H1 (cell line): ENCODE measurements at regions not wholly inside any gene's neighbourhood (a gene's known extent, or its start where the extent isn't known, plus 50 kb on each side); places are given as distances from the start of the nearest gene placed in this dataset.

ENCODE experiments used
- CTCF ChIA-PET: fragments of 300-600 bp; sonication (Branson Sonifier 250); formaldehyde crosslinking; loops from one replicate; lab custom pipeline; 2021; ENCODE audit not compliant: partially characterized antibody; lab: Charles Lee
- POLR2A ChIA-PET: fragments of 300-600 bp; sonication (Branson Sonifier 250); formaldehyde crosslinking; loops from one replicate; lab custom pipeline; 2021; ENCODE audit warnings: inconsistent platforms; ENCODE audit not compliant: partially characterized antibody; lab: Charles Lee
- DNase-seq, 2 experiments: peaks; one replicate each; pipeline versions ENCODE4 v3.0.0 to v3.0.0-alpha.2; 2010 to 2022; ENCODE audit warnings: low spot score in 2 of 2, low read depth in 1 of 2, mixed read lengths in 1 of 2
- FAIRE-seq: peaks from 2 replicates; lab custom pipeline; 2011; peaks lifted over from hg19 to GRCh38; lab: Jason Lieb, UNC
- H2AFZ ChIP-seq: 2 replicates; pipeline ENCODE4 v1.8.1; 2012; ENCODE audit warnings: low read length, inconsistent platforms
- H2AK5ac ChIP-seq: 2 replicates; pipeline ENCODE4 v1.6.1; 2013; ENCODE audit warnings: low read depth, low read length
- H2BK120ac ChIP-seq: replicated peaks from 2 replicates; pipeline ENCODE3; 2013; ENCODE audit warnings: low read depth, low read length, inconsistent platforms
- H2BK12ac ChIP-seq: 2 replicates; pipeline ENCODE4 v1.6.1; 2013; ENCODE audit warnings: low read depth, low read length
- H2BK15ac ChIP-seq: 2 replicates; pipeline ENCODE4 v1.6.1; 2013; ENCODE audit warnings: low read length
- H2BK20ac ChIP-seq: 2 replicates; pipeline ENCODE4 v1.6.1; 2013; ENCODE audit warnings: low read length
- H2BK5ac ChIP-seq: 2 replicates; pipeline ENCODE4 v1.6.1; 2013; ENCODE audit warnings: low read depth, low read length
- H3K14ac ChIP-seq: 2 replicates; pipeline ENCODE4 v1.6.1; 2013; ENCODE audit warnings: inconsistent platforms; ENCODE audit not compliant: insufficient read length
- H3K18ac ChIP-seq: 2 replicates; pipeline ENCODE4 v1.6.1; 2013; ENCODE audit warnings: low read length; ENCODE audit errors: extremely low read depth
- H3K23ac ChIP-seq: 2 replicates; pipeline ENCODE4 v1.6.1; 2013; ENCODE audit warnings: inconsistent platforms; ENCODE audit not compliant: insufficient read length
- H3K23me2 ChIP-seq: 2 replicates; pipeline ENCODE4 v1.6.1; 2013; ENCODE audit warnings: low read depth, low read length
- H3K27ac ChIP-seq: 2 replicates; pipeline ENCODE4 v1.6.1; 2011; ENCODE audit warnings: low read depth, low read length, inconsistent platforms
- H3K27me3 ChIP-seq, 4 experiments: replicated peaks in 1 of 4; 1 replicate in 1 of 4; 2 replicates in 3 of 4; pipeline versions ENCODE4 v1.6.1 to v1.8.1; 2011 to 2013; ENCODE audit warnings: low read length in 3 of 4, mild to moderate bottlenecking in 3 of 4, inconsistent platforms in 2 of 4, mixed read lengths in 2 of 4, moderate library complexity in 1 of 4; ENCODE audit not compliant: control insufficient read depth in 3 of 4, insufficient read depth in 3 of 4; ENCODE audit errors: extremely low read depth in 1 of 4
- H3K36me3 ChIP-seq, 4 experiments: 2 replicates each; pipeline versions ENCODE4 v1.6.1 to v1.8.1; 2011 to 2013; ENCODE audit warnings: mild to moderate bottlenecking in 4 of 4, low read length in 3 of 4, moderate library complexity in 2 of 4, control low read depth in 1 of 4, inconsistent platforms in 1 of 4; ENCODE audit not compliant: insufficient read depth in 4 of 4, control insufficient read depth in 2 of 4
- H3K4ac ChIP-seq: replicated peaks from 2 replicates; pipeline ENCODE3; 2013; ENCODE audit warnings: low read length, low read depth, mixed read lengths, inconsistent platforms; ENCODE audit not compliant: insufficient read length
- H3K4me1 ChIP-seq, 4 experiments: replicated peaks in 1 of 4; 1 replicate in 1 of 4; 2 replicates in 3 of 4; pipeline versions ENCODE4 v1.6.1 to v1.8.1; 2011 to 2013; ENCODE audit warnings: low read length in 3 of 4, inconsistent platforms in 2 of 4, mixed read lengths in 1 of 4; ENCODE audit not compliant: insufficient read depth in 4 of 4, control insufficient read depth in 3 of 4
- H3K4me2 ChIP-seq, 2 experiments: 2 replicates each; pipeline versions ENCODE4 v1.6.1 to v1.8.1; 2011 to 2013; ENCODE audit warnings: low read depth in 2 of 2, low read length in 2 of 2, control low read depth in 1 of 2, inconsistent platforms in 1 of 2, mild to moderate bottlenecking in 1 of 2; ENCODE audit not compliant: insufficient read depth in 1 of 2
- H3K4me3 ChIP-seq, 4 experiments: fragments of 200-600, 300-600 bp in 1 of 4; sonication (generic), shearing (Covaris generic), sonication (Bioruptor Twin) in 1 of 4; 2 replicates each; pipeline versions ENCODE4 v1.5.1 to v1.8.1; 2011 to 2016; ENCODE audit warnings: low read length in 4 of 4, low read depth in 3 of 4, control low read depth in 2 of 4, inconsistent platforms in 2 of 4, mild to moderate bottlenecking in 2 of 4, mixed read lengths in 1 of 4, moderate library complexity in 1 of 4; ENCODE audit not compliant: insufficient read depth in 2 of 4; ENCODE audit errors: extremely low read depth in 1 of 4
- H3K56ac ChIP-seq: replicated peaks from 2 replicates; pipeline ENCODE3; 2013; ENCODE audit warnings: low read depth, mild to moderate bottlenecking, mixed read lengths, low read length, inconsistent platforms; ENCODE audit not compliant: insufficient read length
- H3K79me1 ChIP-seq: 2 replicates; pipeline ENCODE4 v1.6.1; 2013; ENCODE audit warnings: low read depth, low read length, control low read depth
- H3K79me2 ChIP-seq, 2 experiments: 2 replicates each; pipeline versions ENCODE4 v1.6.1 to v1.8.1; 2012 to 2013; ENCODE audit warnings: low read length in 2 of 2, mild to moderate bottlenecking in 2 of 2, inconsistent platforms in 1 of 2; ENCODE audit not compliant: insufficient read depth in 2 of 2, control insufficient read depth in 1 of 2
- H3K9ac ChIP-seq, 4 experiments: replicated peaks in 1 of 4; 1 replicate in 1 of 4; 2 replicates in 3 of 4; pipeline versions ENCODE4 v1.6.1 to v1.8.1; 2011 to 2013; ENCODE audit warnings: low read depth in 3 of 4, low read length in 3 of 4, control low read depth in 2 of 4, mild to moderate bottlenecking in 2 of 4, moderate library complexity in 2 of 4, inconsistent platforms in 1 of 4; ENCODE audit errors: extremely low read depth in 1 of 4
- H3K9me3 ChIP-seq, 2 experiments: 2 replicates each; pipeline versions ENCODE4 v1.6.1 to v1.8.1; 2012 to 2013; ENCODE audit warnings: mild to moderate bottlenecking in 2 of 2, moderate library complexity in 2 of 2, control low read depth in 1 of 2, inconsistent platforms in 1 of 2, low read depth in 1 of 2, low read length in 1 of 2, mixed read lengths in 1 of 2; ENCODE audit not compliant: insufficient read depth in 2 of 2
- H4K20me1 ChIP-seq, 2 experiments: replicated peaks in 1 of 2; 2 replicates each; pipeline versions ENCODE3 to v1.8.1; 2011 to 2013; ENCODE audit warnings: inconsistent platforms in 2 of 2, low read length in 2 of 2, mild to moderate bottlenecking in 1 of 2; ENCODE audit not compliant: insufficient read depth in 2 of 2, control insufficient read depth in 1 of 2
- H4K5ac ChIP-seq: 2 replicates; pipeline ENCODE4 v1.6.1; 2013; ENCODE audit warnings: low read length, low read depth, mixed read lengths, inconsistent platforms; ENCODE audit not compliant: insufficient read length
- H4K8ac ChIP-seq: 2 replicates; pipeline ENCODE4 v1.8.0; 2013; ENCODE audit warnings: mild to moderate bottlenecking, moderate library complexity, low read length, inconsistent platforms; ENCODE audit not compliant: insufficient read depth; ENCODE audit errors: extremely low read depth
- H4K91ac ChIP-seq: replicated peaks from 2 replicates; pipeline ENCODE3; 2013; ENCODE audit warnings: low read length, mixed read lengths, inconsistent platforms; ENCODE audit not compliant: insufficient read length
- ATF2 ChIP-seq: IDR thresholded peaks from 2 replicates; pipeline ENCODE4 v1.6.1; 2012; ENCODE audit warnings: low read length, inconsistent platforms
- CHD1 ChIP-seq: IDR thresholded peaks from 2 replicates; pipeline ENCODE4 v1.6.1; 2012; ENCODE audit warnings: low read depth, low read length, improper control_type of control experiment
- CHD2 ChIP-seq: IDR thresholded peaks from 2 replicates; pipeline ENCODE4 v1.6.1; 2012; ENCODE audit warnings: low read length, improper control_type of control experiment
- E2F6 ChIP-seq: IDR thresholded peaks from 2 replicates; pipeline ENCODE4 v1.6.1; 2012; ENCODE audit warnings: inconsistent platforms
- KDM5A ChIP-seq: fragments of 200-600 bp; IDR thresholded peaks from 2 replicates; pipeline ENCODE4 v1.7.1; 2012; ENCODE audit warnings: mild to moderate bottlenecking, low read length, inconsistent platforms, mixed read lengths
- NANOG ChIP-seq: IDR thresholded peaks from 2 replicates; pipeline ENCODE4 v1.6.1; 2011; ENCODE audit warnings: low read length, low read depth, mild to moderate bottlenecking, inconsistent platforms; ENCODE audit not compliant: insufficient read depth, poor library complexity, severe bottlenecking
- RFX5 ChIP-seq: IDR thresholded peaks from 2 replicates; pipeline ENCODE4 v1.6.1; 2011; ENCODE audit warnings: low read depth, low read length, improper control_type of control experiment, borderline replicate concordance
- RNF2 ChIP-seq: fragments of 200-900, 300-1000 bp; sonication (generic); IDR thresholded peaks from 2 replicates; pipeline ENCODE4 v1.7.1; 2016; ENCODE audit warnings: borderline replicate concordance, low read depth, mild to moderate bottlenecking, antibody characterized with exemption, low read length; ENCODE audit not compliant: poor library complexity, severe bottlenecking; ENCODE audit errors: missing control alignments
- SIRT6 ChIP-seq: IDR thresholded peaks from one replicate; pipeline ENCODE4 v1.7.1; 2012; ENCODE audit warnings: low read length, inconsistent platforms
- SP4 ChIP-seq: IDR thresholded peaks from 2 replicates; pipeline ENCODE4 v1.6.1; 2012; ENCODE audit warnings: low read length, inconsistent platforms
- SRF ChIP-seq: IDR thresholded peaks from 2 replicates; pipeline ENCODE4 v1.6.1; 2011; ENCODE audit warnings: mild to moderate bottlenecking, low read depth, low read length, moderate library complexity
- TAF1 ChIP-seq: IDR thresholded peaks from 2 replicates; pipeline ENCODE4 v1.6.1; 2011; ENCODE audit warnings: mild to moderate bottlenecking, low read depth, low read length
- WGBS, 2 experiments: shearing (Covaris generic) in 1 of 2; methylation state at CpG; one replicate each; pipeline versions ENCODE4 v1.1.6 to v1.1.7; 2013 to 2015; ENCODE audit warnings: low lambda C conversion rate in 2 of 2, mixed read lengths in 2 of 2, inconsistent platforms in 1 of 2, low coverage in 1 of 2, missing lambda C conversion rate in 1 of 2; ENCODE audit not compliant: insufficient replicate concordance in 2 of 2, insufficient coverage in 1 of 2, insufficient read length in 1 of 2; ENCODE audit errors: extremely low coverage in 1 of 2, missing lambda C conversion rate in 1 of 2; 5-methylcytosine and 5-hydroxymethylcytosine counted together

- H3K27me3 ChIP-seq: no peaks in the 10 kb centered on the region; a peak in 1 of 7 replicates
- H2BK12ac ChIP-seq: no peak overlapping the region
- ChIA-PET CTCF (interaction anchor here (1.2 kb wide), 1 partner anchor 75 kb away, joined by 4 read pairs; no protein-coding TSS in a partner anchor), POLR2A (no interaction called here)
- H3K18ac ChIP-seq: no peak overlapping the region
- H3K14ac ChIP-seq: no peak overlapping the region
- no peak overlapping the region for H4K8ac ChIP-seq
- no peak overlapping the region for H3K23ac ChIP-seq
- H2BK15ac ChIP-seq: no peak overlapping the region
- H4K20me1 ChIP-seq: no peaks in the 10 kb centered on the region
- no peak overlapping the region for H3K56ac ChIP-seq
- no peak overlapping the region for H3K4ac ChIP-seq
- H2BK5ac ChIP-seq: no peak overlapping the region
- no peak overlapping the region for H3K4me3 ChIP-seq
- no peak overlapping the region for H4K5ac ChIP-seq
- DNase-seq: no peak
- no peak overlapping the region for H3K27ac ChIP-seq
- H2BK20ac ChIP-seq: no peak overlapping the region
- peaks cover 3 to 9% (median 5%) of the 10 kb centered on the region in 4 experiments; a peak in 6 of 7 replicates for H3K4me1 ChIP-seq
- no peaks in the 10 kb centered on the region for H3K9me3 ChIP-seq
- H2AFZ ChIP-seq: no peak overlapping the region
- no peak overlapping the region for H4K91ac ChIP-seq
- no peaks in the 10 kb centered on the region for H3K36me3 ChIP-seq
- H3K79me2 ChIP-seq: no peaks in the 10 kb centered on the region
- H2BK120ac ChIP-seq: no peak overlapping the region
- no peak for FAIRE-seq
- H3K23me2 ChIP-seq: no peaks in the 10 kb centered on the region; the same call in 1 of the 2 replicates
- no peaks in the 10 kb centered on the region for H3K79me1 ChIP-seq
- no peak overlapping the region for H2AK5ac ChIP-seq
- H3K9ac ChIP-seq: no peak overlapping the region
- 93% methylated on average over 3 of the region's 3 CpGs; no CpG with 5 or more reads in 1 of the 2 experiments for WGBS, 2 experiments
- no peak overlapping the region for H3K4me2 ChIP-seq
- no peak for TF ChIP-seq SIRT6
- no peak for TF ChIP-seq E2F6
- TF ChIP-seq CHD2: no peak
- TF ChIP-seq CHD1: no peak
- no peak for TF ChIP-seq NANOG
- TF ChIP-seq SRF: no peak
- TF ChIP-seq KDM5A: no peak
- TF ChIP-seq TAF1: no peak
- TF ChIP-seq RNF2: no peak
- TF ChIP-seq ATF2: no peak
- no peak for TF ChIP-seq RFX5
- no peak for TF ChIP-seq SP4
Observed at GRCh38 chr5:77925503-77925902, 149.4 kb upstream of the TBCA start.
